ENCODE measurements at regions not wholly inside any gene's neighbourhood (a gene's known extent, or its start where the extent isn't known, plus 50 kb on each side); places are given as distances from the start of the nearest gene placed in this dataset.

GRCh38 chr22:48359613-48359965, 1468.1 kb downstream of the BRD1 start (continued):
- no peak for TF ChIP-seq ZNF462 (CRISPR knock-in tag; IDR thresholded peaks at IDR 0.05)
- no peak for TF ChIP-seq CTCF (conservative IDR thresholded peaks at IDR 0.05; ENCODE audit: low read depth in 2 of 2)
- TF ChIP-seq CREB1 (CRISPR knock-in tag; IDR thresholded peaks at IDR 0.05; ENCODE audit: low read depth): no peak
- TF ChIP-seq EZH2phosphoT487 (IDR thresholded peaks at IDR 0.05; ENCODE audit: unreplicated experiment): no peak
- TF ChIP-seq, protein P1, sequence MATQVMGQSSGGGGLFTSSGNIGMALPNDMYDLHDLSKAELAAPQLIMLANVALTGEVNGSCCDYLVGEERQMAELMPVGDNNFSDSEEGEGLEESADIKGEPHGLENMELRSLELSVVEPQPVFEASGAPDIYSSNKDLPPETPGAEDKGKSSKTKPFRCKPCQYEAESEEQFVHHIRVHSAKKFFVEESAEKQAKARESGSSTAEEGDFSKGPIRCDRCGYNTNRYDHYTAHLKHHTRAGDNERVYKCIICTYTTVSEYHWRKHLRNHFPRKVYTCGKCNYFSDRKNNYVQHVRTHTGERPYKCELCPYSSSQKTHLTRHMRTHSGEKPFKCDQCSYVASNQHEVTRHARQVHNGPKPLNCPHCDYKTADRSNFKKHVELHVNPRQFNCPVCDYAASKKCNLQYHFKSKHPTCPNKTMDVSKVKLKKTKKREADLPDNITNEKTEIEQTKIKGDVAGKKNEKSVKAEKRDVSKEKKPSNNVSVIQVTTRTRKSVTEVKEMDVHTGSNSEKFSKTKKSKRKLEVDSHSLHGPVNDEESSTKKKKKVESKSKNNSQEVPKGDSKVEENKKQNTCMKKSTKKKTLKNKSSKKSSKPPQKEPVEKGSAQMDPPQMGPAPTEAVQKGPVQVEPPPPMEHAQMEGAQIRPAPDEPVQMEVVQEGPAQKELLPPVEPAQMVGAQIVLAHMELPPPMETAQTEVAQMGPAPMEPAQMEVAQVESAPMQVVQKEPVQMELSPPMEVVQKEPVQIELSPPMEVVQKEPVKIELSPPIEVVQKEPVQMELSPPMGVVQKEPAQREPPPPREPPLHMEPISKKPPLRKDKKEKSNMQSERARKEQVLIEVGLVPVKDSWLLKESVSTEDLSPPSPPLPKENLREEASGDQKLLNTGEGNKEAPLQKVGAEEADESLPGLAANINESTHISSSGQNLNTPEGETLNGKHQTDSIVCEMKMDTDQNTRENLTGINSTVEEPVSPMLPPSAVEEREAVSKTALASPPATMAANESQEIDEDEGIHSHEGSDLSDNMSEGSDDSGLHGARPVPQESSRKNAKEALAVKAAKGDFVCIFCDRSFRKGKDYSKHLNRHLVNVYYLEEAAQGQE (IDR thresholded peaks at IDR 0.05; ENCODE audit: unreplicated experiment): no peak
- no peak for TF ChIP-seq POLR2AphosphoS5 (IDR thresholded peaks at IDR 0.05; ENCODE audit: low read depth)
- no peak for TF ChIP-seq ZNF114 (CRISPR knock-in tag; IDR thresholded peaks at IDR 0.05)
- TF ChIP-seq JUNB (IDR thresholded peaks at IDR 0.05; ENCODE audit: unreplicated experiment): no peak
- no peak for TF ChIP-seq STAT1 (IDR thresholded peaks at IDR 0.05; ENCODE audit: unreplicated experiment)

Data from GM23338 (cell line).